Right hindlimb (tissue), 1 donor: ENCODE measurements at regions not wholly inside any gene's neighbourhood (a gene's known extent, or its start where the extent isn't known, plus 50 kb on each side); places are given as distances from the start of the nearest gene placed in this dataset.
A peak's percentile ranks its signal among the peaks of the same experiment; 100 is the strongest.

ENCODE experiments used
- DNase-seq: peaks from one replicate; pipeline ENCODE4 v3.0.0-alpha.2; 2018

DNA sequence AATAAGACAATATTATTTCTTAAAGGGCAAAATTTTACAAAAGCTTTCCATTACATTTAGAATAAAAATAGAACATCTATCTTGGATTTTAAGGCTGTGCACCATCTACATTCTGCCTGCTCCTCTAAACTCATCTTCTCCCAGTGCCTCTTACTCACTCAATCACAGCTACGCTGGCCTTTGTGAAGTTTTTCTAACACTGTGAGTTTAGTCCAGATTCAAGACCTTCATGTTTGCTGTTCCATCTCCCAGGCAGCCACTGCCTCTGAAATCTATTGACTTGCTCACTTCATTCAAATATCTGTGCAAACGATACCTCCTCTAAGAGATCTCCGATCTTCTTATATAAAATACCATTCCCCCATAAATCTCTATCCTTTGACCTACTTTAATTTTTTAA, 673.4 kb upstream of the KIF2B start:
- no peak for DNase-seq

DNA sequence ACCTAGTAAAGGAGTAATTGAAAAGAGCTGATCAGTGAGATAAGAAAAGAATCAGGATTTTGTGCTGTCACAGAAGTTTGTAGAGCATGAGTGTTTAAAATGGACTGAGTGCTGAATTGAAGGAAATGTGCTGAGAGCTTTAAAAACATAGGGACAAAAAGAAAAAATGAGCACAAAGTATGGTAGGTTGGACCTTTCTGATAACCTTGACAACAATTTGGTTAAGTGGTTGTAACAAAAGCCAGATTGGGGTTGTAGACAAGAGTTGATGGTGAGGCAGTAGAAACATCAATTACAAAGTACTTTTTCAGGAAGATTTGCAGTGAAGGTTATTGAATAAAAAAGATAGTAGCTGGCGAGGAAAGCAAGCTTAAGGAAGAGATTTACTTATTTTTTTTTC, 674.7 kb upstream of the KIF2B start:
- no peak for DNase-seq

DNA sequence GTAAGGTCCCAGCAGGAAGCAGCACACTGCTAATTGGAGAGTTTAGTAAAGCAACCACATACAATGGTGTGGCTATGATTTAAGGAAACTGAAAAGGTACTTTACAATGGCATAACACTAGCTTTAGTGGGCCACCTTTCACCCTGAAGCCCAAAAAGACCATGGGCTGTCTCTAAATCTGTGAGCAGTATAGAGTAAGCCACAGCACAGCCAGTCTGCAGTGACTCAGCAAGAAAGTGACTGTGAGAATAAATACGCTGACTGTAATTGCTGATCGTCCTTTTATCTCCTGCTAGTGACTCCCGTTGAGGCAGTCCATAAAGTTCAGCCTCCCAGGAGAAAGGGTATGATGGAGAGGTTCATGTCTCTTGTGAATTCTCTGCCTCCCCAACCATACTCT, 679.8 kb upstream of the KIF2B start:
- DNase-seq = no peak

DNA sequence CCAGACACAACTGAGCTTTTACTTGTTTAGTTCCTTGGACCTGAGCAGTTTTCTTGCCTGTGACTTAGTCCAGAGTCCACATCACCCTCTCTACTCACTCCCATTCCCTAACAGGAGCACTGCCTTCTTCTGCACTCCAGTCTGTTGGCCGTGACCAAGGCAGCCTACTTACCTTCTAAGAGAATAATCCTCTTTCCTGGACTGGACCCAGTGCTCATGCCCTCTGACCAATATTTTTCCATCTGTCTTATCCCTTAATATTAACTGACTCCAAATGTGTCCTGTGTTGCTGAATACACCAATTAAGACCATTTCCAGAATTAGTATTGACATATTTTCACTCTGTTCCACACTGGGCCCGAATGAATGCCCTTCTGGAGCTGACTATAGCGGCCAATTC, 681.0 kb upstream of the KIF2B start:
- no peak for DNase-seq

DNA sequence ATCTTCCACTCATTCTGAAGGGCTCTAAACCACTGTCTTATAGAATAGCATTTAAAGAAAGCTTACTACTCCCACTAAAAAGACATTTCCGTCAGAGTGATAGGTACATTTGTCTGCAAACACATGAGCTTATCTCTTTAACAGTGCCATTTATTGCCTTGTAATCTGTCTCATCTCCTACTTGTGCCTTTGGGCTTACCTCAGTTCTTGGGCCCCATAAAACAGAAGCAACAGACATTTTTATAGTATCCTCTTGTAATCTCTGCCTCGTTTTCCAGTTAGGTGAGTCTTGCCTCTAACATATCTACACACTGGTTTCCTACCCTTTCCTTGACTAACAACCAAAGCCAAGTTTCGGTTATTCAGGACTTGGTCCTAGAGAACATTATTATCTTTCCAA, 681.4 kb upstream of the KIF2B start:
- DNase-seq = no peak

DNA sequence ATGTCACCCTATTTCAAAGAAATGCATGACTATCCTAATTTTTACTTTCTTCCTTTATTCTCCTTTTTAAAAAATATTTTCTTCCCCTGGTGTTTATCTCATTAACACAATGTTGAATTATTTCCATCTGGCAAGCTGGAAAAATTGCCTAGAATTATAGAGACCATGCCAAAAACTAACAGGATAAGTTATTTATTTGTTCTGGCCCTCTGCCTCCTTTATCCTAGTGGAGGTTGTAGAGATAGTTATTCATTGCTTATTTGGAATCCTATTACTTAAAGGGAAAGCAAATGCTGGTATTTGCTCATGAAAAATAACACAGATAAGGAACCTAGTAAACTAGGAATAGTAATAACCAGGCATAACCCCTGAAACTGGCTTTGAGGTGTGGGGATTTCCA, 684.9 kb upstream of the KIF2B start:
- no peak for DNase-seq

DNA sequence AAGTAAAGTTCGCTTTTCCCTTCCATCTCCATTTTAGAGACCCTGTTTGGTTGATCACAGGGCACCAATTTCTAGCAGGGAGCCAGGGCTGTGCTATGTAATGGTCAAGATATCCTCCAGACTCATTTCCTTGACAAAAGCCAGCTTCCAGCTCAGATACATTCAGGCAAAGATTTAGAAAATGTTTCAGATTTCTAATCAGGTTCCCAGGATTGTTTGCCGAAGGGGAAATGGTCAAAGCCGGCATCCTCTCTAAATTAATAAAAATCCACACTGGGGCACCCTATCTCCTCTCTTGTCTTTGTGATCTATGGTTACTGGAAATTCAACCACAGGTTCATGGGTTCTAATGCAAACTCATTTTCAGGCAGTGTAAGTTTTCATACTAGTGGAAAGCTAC, 686.8 kb upstream of the KIF2B start:
- DNase-seq = no peak

DNA sequence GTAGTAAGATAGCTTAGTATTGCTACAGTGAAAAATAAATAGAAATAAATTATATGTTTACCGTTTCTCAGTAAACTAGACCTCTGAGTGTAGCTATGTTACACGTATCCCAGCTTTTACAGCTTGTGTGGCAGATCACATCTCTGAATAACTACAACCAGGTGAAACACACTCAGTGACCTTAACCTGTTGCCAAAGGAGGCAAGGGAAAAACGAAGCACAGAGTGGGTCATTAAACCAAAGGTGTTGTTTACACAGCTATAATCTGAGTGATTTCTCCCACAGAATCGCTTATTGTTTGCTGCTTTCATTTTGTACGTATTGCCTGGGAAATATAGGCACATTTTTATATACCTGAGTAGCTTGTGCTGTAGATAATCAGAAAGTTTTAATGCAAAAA, 688.2 kb upstream of the KIF2B start:
- DNase-seq = no peak

DNA sequence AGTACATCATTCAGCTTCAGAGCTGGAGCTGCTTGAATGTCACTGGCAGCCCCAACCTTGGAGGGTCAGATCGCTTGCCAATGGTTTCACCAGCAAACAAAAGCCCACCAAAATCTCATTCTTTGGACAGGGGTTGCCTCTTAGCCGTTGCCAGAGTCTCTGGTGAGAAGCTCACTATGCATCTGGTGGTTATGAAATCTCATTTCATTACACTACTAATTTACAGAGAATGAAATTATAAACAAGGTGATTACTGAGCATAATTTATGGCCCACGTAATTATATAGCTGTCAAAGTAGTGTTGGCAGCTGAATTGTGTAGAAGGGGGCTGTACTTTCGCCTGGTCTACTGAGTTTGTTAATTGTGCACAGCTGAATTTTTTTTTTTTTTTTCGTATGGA, 688.9 kb upstream of the KIF2B start:
- no peak for DNase-seq

DNA sequence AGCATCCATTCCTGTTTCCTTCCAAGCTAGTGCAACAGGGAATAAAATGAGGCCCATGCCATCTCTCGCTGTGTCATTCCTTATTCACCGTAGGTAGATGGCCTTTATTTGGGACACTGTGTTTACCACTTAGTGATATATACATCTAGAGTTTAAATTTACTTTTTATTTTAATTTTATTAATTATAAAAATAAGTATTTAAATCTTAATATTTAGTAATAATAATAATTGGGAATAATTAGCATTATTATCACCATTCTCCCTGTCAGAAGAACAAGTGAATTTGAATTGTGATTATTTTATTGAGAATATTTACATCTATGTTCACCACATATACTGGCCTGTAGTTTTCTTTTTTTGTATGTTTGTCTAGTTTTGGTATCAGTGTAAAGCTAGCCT, 692.9 kb upstream of the KIF2B start:
- DNase-seq = no peak

DNA sequence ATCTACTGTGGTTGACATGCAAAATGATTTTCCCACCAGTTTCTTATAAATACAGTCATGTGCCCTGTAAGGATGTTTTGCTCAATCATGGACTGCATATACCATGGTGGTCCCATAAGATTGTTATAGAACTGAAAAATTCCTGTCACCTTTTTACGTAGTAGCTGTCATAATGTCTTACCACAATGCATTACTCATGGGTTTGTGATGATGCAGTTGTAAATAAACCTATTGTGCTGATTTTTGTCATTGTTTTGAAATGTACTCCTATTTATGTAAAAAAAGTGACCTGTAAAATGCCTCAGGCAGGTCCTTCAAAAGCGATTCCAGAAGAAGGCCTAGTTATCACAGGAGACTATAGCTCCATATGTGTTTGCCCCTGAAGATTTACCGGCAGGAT, 695.4 kb upstream of the KIF2B start:
- no peak for DNase-seq

DNA sequence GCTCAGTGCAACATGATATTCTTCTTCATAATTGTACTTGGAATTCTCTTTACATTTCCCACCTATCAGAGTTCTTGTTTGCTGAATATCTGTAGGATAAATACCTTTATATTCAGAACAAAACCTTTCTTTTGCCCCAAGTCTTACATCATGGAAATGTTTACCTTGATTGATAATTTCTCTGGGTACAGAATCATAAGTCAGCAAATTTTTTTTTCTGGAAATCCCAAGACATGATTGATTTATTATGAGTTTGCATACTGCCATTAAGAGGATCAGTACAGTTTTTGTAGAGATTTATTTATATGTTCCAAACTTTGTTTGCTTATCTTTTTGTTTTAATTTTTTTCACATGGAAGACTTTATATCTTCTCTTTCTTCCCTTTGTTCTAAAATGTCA, 699.8 kb upstream of the KIF2B start:
- no peak for DNase-seq

DNA sequence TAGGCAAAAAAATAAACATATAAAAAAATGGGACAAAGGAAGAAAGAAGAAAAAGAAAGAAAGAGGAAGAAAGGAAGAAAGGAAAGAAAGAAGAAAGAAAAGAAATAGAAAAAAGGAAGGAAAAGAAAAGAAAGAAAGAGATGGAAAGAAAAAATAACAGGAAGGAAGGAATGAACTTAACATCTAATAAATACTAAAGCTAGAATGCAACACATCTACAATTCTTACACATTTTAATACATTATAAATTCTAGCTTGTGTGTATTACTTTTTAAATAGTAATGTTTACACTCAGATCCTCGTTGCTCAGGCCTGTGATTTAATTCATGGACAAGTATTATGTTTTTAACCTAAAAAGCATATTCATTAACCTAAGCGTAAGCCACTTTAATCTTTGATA, 703.0 kb upstream of the KIF2B start:
- DNase-seq = no peak

DNA sequence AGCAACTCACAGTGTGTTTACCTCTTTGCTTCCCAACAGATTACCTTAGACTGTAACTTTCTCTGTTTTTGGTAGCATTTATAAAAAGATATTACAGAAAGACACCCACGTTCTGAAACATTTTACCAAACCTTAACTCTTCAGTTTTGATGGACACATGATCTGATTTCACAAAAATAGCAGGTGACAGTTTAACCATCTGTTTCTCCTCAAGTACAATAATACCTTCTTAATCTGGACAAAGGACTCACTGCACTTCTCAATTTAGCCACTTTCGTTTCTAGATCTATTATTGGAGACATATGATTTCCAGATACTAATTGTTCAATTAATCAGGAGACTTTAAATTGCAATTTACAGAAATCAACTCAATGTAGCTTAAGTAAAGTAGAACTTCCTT, 703.8 kb upstream of the KIF2B start:
- no peak for DNase-seq

DNA sequence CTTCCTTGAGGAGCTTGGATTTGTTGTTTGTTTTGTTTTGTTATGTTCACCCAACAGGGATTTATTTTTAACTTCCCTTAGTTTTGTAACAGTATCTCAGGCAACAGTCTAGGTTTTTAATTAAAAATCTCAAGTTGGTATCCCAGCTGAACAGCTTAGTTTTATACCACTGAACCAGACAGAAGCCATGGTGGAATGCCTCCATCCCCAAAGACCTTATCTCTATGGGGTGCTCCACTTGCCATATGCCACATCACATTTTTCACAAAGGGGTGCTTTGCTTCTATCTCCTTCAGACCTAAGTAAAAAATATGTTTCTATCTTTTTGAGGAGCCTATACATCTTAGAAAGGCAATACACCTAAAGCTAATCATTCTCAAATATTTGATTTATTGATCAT, 715.8 kb upstream of the KIF2B start:
- DNase-seq = no peak

DNA sequence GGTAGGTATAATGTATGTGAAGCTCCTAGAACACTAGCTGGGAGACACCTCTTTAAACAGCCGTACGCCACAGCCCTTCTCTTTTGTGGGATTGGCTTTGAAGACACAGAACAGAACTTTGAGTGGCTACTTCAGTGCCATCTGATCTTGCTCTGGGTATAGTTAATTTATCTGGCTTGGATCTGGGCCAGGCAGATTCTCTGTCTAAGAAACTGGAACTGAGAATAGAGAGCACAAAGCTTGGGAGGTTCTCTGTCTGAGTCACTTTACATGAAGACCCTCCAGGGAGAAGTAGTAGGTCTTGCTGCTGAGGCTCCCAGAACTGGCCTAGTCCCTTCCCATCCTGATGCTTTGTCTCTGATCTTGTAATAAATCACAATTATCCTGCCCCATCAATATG, 721.0 kb upstream of the KIF2B start:
- no peak for DNase-seq

DNA sequence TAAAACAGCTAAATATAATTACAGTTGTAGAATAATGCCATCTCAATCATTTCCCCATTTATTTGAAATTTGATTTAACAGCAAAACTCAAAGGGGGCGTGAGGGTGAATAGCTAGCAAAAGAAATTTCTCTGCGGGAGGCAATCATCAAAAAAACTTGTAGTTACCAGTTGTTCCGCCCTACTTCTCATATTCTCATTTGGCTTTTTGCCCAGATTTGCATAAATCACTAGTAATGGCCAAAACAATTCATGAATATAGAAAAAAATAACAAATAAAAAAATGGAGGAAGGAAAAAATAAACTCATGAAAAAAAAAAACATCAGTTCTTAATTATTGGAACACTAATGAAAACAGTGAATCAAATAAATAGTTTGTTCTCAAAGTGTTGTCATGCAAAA, 722.6 kb upstream of the KIF2B start:
- no peak for DNase-seq

DNA sequence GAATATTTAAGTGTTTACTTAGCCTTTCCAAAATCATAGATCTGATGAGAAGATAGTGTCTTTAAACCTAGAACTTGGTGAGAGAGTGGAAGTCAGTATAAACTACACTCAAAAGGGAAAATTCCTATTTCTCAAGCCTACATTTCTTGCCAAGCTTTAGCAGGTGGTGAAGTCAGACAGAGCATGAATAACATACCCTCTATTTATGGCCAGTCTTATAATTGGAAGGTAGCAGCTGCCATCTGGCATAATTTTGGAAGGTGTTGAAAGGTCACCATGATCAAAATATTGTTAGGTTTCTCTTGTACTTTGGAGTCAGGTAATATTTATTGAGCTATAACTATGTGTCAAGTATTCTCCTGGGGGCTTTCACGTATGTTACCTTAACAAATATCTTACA, 729.3 kb upstream of the KIF2B start:
- no peak for DNase-seq

DNA sequence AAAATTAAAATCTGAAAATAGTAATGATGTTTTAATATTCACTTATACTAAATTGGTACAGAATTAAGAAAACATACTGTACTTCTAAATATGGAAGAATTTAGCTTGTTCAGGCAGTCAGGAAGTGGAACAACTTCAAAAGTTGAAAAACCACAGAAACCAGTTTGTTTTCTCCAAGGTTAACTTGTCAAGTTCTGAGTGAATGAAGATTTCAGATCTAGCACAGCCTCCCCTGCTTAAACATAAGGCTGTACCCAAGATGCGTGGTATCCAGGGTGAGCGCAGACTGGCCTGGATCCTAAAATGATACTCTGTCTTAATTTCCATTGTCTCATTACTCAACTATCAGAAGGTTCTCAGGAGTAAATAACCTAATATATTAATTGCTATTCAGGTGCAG, 730.7 kb upstream of the KIF2B start:
- DNase-seq = no peak

DNA sequence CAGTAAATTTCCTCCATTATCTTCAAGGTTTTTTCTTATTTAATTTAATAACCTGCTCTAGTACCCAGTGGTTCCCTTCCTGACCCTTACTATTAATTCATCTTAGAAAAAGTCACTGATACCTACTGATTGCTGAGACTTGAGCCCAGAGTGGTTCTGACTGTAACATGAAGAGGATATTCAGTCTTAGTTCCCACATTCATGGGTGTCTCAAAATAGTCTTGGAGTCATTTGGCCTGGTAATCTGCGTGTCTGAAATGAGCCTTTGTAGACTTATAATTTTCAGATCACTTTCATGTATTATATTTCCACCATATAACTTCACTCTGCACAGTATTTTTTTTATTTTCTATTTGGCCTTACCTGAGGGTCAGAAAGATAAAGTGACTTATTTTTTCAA, 732.0 kb upstream of the KIF2B start:
- no peak for DNase-seq

DNA sequence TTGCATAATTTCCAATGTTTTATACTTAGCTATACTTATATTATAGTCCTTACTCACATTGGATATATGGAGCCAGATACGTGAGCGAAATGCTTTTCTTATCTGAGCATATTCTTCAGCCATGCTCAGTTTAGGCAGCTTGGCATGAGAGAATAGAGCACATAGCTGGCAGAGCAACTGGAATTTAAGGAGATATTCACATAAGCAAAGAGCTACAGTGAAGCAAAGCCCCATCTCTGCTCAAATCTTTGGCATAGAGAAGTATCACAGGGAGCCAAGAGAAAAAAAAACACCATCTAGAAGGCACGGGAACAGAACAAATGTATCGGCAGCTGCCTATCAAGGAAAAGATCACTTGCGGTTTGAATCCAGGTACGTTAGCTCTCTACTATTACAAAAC, 734.2 kb upstream of the KIF2B start:
- no peak for DNase-seq

DNA sequence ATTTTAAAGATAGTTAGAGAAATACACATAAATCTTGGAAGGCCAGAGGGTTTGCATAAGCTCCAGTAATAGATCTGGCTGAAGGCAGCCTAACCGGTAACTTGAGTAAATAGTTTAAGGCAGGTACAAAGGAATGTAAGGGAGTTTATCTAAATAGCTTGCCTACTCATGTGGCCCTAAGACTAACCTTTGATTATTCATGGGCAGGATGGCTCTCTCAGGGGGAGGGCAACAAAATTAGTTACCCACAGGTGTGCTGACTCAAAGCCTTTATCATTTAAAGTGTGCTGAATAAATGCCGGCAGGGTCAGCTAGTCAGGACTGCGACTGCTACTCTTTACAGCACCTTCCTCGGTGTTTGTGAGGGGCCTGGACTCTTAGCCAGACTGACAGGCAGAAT, 761.3 kb upstream of the KIF2B start:
- DNase-seq = no peak

DNA sequence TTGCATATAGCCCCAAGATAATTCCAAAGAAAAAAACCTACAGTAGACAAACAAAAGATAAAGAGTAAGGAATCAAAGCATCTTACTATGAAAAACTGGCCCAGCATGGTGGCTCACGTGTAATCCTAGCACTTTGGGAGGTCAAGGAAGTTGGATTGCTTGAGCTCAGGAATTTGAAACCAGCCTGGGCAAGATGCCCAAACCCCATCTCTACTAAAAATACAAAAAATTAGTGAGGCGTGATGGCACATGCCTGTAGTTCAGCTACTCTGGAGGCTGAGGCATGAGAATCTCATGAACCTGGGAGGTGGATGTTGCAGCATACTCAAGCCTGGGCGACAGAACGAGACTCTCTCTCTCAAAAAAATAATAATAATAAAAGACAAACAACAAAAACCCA, 764.7 kb upstream of the KIF2B start:
- no peak for DNase-seq

DNA sequence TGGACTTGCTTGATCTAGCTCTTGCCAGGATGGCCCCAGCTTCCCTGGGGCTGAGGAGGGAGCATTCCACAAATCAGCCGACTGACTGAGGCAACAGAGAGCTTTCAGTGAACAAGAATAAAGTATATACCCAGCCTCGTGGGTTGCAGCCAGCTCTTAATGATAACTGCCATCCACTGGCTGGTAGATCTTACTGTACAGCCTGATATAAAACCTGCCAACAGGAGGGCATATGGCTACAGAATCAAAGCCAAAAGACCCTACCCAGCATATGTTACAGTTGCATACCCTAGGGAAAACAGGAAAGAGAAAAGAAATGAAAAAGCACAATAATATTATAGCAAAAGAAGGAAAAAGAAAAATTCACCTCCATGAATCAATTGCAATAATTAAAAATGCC, 775.9 kb upstream of the KIF2B start:
- no peak for DNase-seq

DNA sequence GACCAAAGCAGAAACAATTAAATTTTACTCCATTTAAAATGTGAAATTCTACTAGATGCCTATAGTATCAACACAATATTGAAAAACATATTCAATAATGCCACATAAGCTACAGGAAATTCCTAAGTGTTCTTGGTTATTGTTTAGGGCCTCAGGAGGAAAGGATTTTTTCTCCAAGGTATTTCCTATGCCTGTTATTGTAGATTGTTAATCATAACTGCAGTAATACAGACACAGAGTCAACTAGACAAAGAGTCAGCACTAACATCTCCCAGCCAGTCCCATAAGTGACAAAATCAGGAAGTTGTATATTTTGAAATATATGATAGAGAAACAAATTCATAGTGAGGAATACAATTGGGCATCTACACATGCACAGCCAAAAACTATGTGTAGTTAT, 782.7 kb upstream of the KIF2B start:
- no peak for DNase-seq

DNA sequence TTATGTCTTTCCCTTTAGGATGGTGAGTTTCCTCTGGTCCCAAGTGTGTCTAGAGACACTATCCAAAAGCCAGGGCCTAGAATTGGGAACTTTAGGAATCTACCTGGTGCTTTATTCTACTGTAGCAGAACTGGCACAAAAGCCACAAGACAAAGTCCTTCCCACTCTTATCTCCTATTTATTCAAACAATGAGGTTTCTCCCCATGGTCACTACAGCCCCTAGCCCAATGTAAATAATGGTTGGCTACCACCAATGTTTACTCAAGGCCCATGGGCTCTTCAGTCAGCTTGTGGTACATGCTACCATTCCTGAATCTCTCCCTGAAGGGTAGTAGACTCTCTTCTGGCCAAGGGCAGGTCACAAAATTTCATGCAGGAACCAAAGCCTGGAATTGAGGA, 789.4 kb upstream of the KIF2B start:
- DNase-seq = no peak

DNA sequence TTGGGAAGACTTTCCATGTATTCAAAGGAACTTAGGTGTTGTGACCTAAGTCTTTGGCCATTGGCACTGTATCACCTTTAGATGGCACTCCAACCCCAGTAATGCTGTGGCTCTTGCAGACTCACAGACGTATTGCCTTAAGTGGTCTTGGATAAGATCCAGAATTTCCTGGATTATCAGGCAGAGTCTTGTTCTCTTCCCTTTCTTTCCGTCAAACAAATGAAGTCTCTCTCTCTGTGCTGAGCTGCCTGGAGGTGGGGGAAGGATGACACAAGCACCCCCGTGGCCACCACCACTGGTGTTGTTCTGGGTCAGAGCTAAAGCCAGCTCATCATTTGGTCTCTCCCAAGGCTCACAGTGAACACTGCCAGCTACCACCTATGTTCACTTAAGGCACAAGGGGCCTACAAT, 789.9 kb upstream of the KIF2B start:
- peak; percentile 19 for DNase-seq
